ENCODE measurements at regions not wholly inside any gene's neighbourhood (a gene's known extent, or its start where the extent isn't known, plus 50 kb on each side); places are given as distances from the start of the nearest gene placed in this dataset.
"Not testable (repeated sequence)": the region's sequence is repeated elsewhere in the genome, so short reads cannot be mapped to it uniquely, and the experiment has no call there.

DNA sequence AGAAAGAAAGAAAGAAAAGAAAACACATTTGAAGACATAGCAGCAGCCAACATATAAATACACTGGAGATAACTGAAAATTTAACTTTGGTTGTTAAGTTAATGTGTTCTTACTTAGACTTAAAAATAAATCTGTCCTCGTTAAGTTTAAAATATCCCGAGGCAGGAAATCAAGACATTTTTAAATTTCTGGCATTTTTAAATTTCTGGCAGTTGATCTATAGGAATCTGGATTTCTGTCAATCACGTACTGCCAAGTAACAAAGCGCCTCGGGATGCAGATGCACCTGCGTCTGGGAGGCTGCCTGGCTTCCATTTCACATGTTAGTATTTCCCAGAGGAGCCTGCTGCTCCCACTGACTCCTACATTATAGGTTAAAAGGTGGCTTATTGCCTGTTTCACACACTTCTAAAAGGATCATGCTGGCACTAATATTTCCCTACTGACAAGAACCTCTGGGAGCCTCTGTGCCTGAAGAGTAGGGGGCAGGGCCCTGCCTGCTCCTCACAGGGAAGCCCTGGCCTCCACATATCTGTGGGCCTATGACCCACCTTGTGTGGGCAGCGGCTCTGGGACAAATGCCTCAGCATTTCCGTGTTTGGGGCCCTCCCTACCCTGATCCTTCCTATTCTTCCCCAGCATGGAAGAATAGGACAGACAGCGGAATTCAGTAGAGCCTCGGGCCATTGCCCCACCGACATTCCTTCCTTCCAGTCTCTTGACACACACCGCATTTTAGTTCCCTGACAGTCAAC is 62.8 kb upstream of the ATP12A start:
- intact Hi-C loops (cut with DNase I, micrococcal nuclease) = no loop called here
- ATAC-seq (no peak), DNase-seq (no peak)
- H3K9me3 ChIP-seq = no peaks in the 10 kb centered on the region
- no peaks in the 10 kb centered on the region for H3K4me1 ChIP-seq (ENCODE audit: low read depth)
- TF ChIP-seq, protein P1, sequence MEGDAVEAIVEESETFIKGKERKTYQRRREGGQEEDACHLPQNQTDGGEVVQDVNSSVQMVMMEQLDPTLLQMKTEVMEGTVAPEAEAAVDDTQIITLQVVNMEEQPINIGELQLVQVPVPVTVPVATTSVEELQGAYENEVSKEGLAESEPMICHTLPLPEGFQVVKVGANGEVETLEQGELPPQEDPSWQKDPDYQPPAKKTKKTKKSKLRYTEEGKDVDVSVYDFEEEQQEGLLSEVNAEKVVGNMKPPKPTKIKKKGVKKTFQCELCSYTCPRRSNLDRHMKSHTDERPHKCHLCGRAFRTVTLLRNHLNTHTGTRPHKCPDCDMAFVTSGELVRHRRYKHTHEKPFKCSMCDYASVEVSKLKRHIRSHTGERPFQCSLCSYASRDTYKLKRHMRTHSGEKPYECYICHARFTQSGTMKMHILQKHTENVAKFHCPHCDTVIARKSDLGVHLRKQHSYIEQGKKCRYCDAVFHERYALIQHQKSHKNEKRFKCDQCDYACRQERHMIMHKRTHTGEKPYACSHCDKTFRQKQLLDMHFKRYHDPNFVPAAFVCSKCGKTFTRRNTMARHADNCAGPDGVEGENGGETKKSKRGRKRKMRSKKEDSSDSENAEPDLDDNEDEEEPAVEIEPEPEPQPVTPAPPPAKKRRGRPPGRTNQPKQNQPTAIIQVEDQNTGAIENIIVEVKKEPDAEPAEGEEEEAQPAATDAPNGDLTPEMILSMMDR (IDR thresholded peaks at IDR 0.05) = no peak
- H3K36me3 ChIP-seq (ENCODE audit: low read depth) = no peaks in the 10 kb centered on the region
- H3K4me3 ChIP-seq = no peak overlapping the region

DNA sequence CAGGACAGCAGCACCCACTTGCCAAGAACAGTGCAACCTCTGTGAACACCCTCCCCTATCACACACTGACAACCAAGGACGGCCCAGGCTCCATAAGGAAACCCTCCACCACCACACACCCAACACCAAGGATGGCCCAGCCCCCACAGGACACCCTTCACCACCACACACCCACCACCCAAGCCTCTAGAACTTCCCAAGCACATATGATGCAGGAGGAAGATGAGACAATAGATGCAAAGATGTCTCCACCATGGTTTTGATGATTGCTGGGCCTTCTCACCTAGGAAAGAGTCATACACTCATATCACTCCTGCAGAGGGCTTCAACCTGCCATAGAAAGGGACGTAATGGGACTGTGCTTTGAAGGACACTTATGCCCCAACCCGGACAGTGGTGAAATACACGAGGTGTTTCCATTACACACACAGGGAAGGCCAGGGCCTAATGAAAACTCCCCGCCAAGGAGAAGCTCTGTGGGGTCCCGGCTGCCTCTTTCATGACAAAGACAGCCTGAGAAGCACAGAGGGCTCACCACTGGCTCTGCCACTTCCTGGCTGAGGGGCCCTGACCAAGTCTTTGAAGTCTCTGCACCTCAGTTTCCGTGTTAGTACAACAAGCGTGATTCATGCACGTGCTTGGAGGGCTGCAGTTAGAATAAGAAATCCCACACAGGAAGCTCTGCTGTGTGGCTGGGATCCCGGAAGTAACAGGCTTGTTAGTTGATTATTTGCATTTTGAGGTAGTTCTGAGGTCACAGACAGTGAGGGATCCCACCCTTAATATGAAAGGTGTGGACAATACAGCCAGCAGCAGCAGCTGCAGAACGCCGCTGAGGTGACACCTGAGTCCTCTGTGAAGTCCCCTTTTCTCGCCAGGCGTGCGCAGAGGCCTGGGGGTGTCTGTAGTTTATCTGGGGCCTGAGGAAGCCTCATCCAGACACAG is 61.9 kb upstream of the ATP12A start:
- no peaks in the 10 kb centered on the region for H3K4me1 ChIP-seq (ENCODE audit: low read depth)
- intact Hi-C loops (cut with DNase I, micrococcal nuclease) = no loop called here
- DNase-seq = peak in 2 of 3 donors; percentile 44 to 45
- TF ChIP-seq, protein P1 (IDR thresholded peaks at IDR 0.05) = no peak
- no peak overlapping the region for H3K4me3 ChIP-seq
- H3K36me3 ChIP-seq (ENCODE audit: low read depth) = no peaks in the 10 kb centered on the region
- no peaks in the 10 kb centered on the region for H3K9me3 ChIP-seq
- ATAC-seq = peak; percentile 79

DNA sequence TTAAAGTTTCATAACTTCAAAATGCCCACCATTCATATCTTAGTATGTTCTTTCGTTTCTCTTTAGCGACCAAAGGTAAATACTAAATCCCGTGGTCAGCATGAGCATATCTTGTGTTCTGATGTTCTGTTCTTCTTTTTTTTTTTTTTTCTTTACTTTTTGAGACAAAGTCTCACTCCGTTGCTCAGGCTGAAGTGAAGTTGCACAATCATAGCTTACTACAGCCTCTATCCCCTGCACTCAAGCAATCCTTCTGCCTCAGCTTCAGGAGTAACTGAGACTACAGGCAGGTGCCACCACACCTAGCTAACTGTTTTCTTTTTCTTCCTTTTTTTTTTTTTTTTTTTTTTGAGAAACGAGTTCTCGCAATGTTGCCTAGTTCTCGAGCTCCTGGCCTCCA is 60.9 kb upstream of the ATP12A start:
- no peak for DNase-seq
- H3K4me1 ChIP-seq (ENCODE audit: low read depth) = no peaks in the 10 kb centered on the region
- TF ChIP-seq, protein P1 (IDR thresholded peaks at IDR 0.05) = no peak
- no peaks in the 10 kb centered on the region for H3K36me3 ChIP-seq (ENCODE audit: low read depth)
- intact Hi-C loops (cut with DNase I, micrococcal nuclease) = no loop called here
- ATAC-seq = no peak
- no peaks in the 10 kb centered on the region for H3K9me3 ChIP-seq
- H3K4me3 ChIP-seq = no peak overlapping the region

DNA sequence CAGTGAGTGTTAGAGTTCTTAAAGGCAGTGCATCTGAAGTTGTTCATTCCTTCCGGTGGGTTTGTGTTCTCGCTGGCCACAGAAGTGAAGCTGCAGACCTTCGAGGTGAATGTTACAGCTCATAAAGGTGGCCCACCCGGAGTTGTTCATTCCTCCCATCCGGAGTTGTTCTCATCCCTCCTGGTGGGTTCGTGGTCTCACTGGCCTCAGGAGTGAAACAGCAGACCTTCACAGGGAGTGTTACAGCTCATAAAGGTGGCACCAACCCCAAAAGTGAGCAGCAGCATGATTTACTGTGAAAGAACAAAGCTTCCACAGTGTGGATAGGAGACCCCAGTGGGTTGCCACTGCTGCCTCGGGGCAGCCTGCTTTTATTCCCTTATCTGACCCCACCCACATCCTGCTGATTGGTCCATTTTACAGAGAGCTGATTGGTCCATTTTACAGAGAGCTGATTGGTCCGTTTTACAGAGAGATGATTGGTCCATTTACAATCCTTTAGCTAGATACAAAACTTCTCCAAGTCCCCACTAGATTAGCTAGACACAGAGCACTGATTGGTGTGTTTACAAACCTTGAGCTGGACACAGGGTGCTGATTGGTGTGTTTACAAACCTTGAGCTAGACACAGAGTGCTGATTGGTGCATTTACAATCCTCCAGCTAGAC is 57.6 kb upstream of the ATP12A start:
- H3K4me3 ChIP-seq; intact Hi-C loops (cut with DNase I, micrococcal nuclease); DNase-seq; ATAC-seq; H3K36me3 ChIP-seq (ENCODE audit: low read depth); H3K9me3 ChIP-seq: not testable (repeated sequence)
- peaks cover 19% of the 10 kb centered on the region for H3K4me1 ChIP-seq (ENCODE audit: low read depth)

DNA sequence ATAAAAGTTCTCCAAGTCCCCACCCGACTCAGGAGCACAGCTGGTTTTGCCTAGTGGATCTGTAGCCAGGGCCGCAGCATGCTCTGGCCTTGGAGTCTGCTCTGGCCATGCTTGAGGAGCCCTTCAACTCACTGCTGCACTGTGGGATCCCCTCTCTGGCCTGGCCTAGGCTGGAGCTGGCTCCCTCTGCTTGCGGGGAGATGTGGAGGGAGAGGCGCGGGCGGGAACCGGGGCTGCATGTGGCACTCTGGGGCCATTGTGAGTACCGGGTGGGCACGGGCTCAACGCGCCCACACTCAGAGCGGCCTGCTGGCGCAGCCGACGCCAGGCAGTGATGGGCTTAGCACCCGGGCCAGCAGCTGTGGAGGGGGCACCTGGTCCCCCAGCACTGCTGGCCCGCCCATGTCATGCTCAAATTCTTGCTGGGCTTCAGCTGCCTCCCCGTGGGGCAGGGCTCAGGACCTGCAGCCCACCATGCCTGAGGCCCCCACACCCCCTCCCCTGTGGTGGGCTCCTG is 57.0 kb upstream of the ATP12A start:
- Histone ChIP-seq H3K4me1 (ENCODE audit: low read depth) (peaks cover 24% of the 10 kb centered on the region), H3K9me3 (no peaks in the 10 kb centered on the region), H3K36me3 (ENCODE audit: low read depth) (no peaks in the 10 kb centered on the region), H3K4me3 (no peak overlapping the region)
- TF ChIP-seq, protein P1 (IDR thresholded peaks at IDR 0.05) = no peak
- ATAC-seq = no peak
- DNase-seq = no peak
- intact Hi-C loops (cut with DNase I, micrococcal nuclease) = no loop called here

Data from mucosa of descending colon (tissue), 3 donors.